GM13976 (cell line): ENCODE measurements at regions not wholly inside any gene's neighbourhood (a gene's known extent, or its start where the extent isn't known, plus 50 kb on each side); places are given as distances from the start of the nearest gene placed in this dataset.

ENCODE experiments used
- DNase-seq: peaks from one replicate; pipeline ENCODE4 v3.0.0; 2012; ENCODE audit warnings: low spot score
- in situ Hi-C: fragments of 300-500 bp; cut with MboI; formaldehyde crosslinking; loops from one replicate; pipeline ENCODE4 v1.12.0; 2022; ENCODE audit warnings: low sequenced_read_pairs, mixed read lengths, inconsistent platforms; ENCODE audit not compliant: unreplicated experiment
- TF ChIP-seq, protein P1 (sequence below): IDR thresholded peaks from 2 replicates; pipeline ENCODE4 v1.5.1; 2012; ENCODE audit warnings: borderline replicate concordance, mild to moderate bottlenecking; ENCODE audit not compliant: insufficient read depth; ENCODE audit errors: extremely low read depth, missing control alignments, control extremely low read depth

DNA sequence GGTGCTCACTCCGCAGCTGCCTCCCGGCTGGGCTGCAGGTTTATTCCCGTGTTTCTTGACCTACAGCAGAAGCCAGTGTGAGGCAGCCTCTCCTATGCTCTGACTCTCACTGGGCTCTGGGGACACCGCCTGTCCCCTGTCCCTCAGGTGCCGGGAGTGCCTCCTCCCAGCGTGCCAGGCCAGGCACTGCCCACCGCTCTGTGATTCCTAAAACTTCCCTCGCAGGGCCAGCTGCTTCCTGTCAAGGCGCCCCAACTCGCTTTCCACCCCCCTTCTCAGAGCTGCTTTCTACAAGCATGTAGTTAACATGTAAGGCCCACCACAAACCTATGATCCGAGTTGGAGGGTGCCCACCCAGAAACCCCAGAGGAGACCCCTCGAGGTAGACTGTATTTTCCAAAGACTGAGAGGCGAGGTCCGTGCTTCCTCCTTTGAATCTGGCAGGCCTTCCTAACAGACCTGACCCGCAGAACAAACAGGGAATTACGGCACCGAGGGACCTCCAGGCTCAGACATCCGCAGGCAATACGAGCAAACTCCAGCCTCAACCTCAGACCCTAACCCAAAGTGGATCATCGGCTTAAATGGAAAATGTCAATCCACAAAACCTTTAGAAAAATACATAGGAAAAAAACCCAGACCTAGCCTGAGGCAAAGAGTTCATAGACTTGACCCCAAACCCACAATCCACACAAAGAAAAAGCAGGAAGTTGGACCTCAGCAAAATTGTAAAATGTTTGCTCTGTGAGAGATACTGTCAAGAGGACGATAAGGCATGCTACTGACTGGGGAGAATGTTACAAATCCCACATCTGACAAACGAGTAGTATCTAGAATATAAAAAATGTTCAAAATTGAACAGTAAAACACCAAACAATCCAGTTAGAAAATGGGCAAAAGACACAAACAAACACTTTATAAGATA, 121.3 kb upstream of the IQSEC1 start:
- in situ Hi-C loops, result no loop called here
- TF ChIP-seq, protein P1, sequence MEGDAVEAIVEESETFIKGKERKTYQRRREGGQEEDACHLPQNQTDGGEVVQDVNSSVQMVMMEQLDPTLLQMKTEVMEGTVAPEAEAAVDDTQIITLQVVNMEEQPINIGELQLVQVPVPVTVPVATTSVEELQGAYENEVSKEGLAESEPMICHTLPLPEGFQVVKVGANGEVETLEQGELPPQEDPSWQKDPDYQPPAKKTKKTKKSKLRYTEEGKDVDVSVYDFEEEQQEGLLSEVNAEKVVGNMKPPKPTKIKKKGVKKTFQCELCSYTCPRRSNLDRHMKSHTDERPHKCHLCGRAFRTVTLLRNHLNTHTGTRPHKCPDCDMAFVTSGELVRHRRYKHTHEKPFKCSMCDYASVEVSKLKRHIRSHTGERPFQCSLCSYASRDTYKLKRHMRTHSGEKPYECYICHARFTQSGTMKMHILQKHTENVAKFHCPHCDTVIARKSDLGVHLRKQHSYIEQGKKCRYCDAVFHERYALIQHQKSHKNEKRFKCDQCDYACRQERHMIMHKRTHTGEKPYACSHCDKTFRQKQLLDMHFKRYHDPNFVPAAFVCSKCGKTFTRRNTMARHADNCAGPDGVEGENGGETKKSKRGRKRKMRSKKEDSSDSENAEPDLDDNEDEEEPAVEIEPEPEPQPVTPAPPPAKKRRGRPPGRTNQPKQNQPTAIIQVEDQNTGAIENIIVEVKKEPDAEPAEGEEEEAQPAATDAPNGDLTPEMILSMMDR, result no peak
- DNase-seq, result no peak

DNA sequence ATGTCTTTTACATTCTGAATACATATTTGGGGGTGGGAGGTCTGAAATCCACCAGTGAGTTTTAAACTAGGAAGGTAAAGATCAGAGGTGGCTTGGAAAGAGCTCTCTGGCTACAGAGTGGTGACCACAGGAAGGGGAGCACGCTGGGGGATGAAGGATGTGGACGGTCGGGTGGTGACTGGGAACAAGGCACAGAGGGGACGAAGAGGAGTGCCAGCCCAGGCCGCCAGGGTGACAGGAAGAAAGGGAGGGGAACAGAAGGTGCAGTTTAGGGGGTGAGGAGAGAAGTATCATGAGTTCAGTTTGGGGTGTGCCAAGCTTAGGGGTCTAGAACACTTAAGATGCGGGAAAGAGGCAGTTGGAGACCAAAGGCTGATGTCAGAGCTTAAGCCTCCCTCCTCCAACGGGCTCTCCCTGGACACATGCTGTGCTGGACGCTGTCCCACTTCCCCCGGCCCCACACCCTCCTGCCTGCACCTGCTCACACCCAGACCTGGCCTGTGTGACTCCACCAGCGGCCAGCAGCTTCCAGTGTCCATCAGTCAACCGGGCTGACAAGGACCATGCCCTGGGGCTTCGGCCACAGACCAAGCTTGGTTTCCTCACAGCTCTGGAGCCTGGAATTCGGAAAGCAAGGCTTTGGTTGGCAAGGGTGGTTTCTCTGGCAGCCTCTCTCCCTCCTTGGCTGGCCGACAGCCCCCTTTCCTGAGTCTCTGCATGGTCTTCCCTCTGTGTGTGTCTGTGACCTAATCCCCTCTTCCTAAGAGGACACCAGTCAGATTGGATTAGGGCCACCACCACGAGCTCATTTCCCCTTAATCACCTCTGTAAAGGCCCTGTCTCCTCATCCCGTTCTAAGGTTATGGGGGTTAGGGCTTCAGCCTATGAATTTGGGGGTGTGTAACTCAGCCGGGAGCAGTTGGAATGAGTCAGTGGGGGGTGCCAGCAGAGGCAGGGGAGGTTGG, 120.4 kb upstream of the IQSEC1 start:
- in situ Hi-C loops, result no loop called here
- TF ChIP-seq, protein P1, result no peak
- no peak for DNase-seq

DNA sequence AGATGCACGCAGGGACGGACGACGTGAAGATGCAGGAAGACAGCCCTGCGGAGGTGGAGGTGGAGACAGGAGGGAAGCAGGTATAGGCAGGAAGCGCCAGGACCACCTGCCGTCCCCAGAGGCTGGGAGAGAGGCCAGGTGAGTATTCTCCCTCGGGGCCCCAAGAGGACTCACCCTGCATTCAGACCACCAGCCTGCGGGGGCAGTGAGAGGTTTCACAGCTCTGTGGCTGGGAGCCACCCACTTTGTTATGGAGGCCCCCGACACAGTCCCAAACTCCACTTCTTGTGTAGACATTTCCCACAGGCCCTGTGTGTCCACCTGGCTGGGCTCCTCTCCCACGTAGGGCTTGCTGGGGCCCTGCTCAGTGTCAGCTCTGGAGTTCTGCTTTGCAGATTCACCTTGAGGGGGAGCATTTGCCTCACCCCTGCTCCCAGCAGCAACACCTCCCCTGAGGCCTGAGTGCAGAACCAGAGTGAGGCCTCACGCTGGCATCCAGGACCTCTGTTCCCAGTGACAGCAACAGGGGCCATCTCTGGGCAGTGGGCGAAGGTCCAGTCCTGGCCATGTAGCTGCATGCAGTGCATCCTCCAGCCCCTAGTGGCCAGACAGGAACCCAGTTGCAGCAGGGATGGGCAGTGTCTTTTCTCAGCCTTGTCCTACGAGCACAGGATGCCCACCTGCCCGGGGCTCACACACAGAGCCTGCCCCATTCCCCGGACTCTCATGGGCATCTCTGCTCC, 119.4 kb upstream of the IQSEC1 start:
- TF ChIP-seq, protein P1, result no peak
- in situ Hi-C loops, result no loop called here
- DNase-seq, result no peak

DNA sequence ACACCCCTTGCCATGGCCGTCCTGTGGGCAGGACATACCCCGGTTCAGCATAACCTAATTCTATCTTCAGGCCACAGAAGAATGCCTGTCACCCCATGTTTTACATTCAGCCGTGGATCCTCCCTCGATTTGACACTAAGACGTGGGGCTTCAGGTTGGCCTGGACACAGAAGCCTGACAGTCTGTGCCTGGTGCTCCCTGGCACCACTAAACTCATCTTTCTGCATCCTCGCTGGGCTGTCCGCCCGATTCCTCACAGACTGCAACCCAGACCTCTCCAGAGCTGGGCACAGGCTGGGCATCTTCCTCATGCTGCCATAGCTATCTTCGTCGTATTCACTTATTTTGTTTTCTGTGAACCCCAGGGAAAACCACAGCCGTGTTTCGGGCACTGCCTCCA, 117.8 kb upstream of the IQSEC1 start:
- TF ChIP-seq, protein P1, result no peak

DNA sequence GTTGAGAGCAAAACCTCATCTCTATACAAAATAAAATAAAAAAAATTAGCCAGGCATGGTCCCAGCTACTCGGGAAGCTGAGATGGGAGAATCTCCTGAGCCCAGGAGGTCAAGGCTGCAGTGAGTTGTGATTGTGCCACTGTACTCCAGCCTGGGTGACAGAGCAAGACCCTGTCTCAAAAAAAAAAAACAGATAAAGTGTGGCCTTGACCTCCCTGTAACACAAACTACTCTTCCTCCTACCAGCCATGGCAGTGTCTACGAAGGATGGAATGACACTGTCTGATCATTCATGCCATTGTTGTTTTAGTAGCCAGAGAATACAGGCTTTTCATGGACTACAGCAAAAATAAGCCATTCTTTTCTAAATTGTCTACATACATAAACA, 117.1 kb upstream of the IQSEC1 start:
- no peak for DNase-seq

More for the DNA sequence above, 117.8 kb upstream of the IQSEC1 start:
- no peak for DNase-seq
- in situ Hi-C loops, result no loop called here

More for the DNA sequence above, 117.1 kb upstream of the IQSEC1 start:
- in situ Hi-C loops, result no loop called here
- TF ChIP-seq, protein P1, result no peak
